ENCODE measurements at regions not wholly inside any gene's neighbourhood (a gene's known extent, or its start where the extent isn't known, plus 50 kb on each side); places are given as distances from the start of the nearest gene placed in this dataset.

GRCh38 chrX:69362354-69362753, 141.8 kb upstream of the NALF2 start:
- DNase-seq = no peak

GRCh38 chrX:69361311-69361845, 142.7 kb upstream of the NALF2 start:
- no peak for DNase-seq

- no peak for DNase-seq
Measured at GRCh38 chrX:69357317-69357716, 146.8 kb upstream of the NALF2 start.

GRCh38 chrX:69324851-69325250, 159.6 kb upstream of the PJA1 start:
- DNase-seq = no peak

GRCh38 chrX:69323786-69324720, 158.8 kb upstream of the PJA1 start:
- no peak for DNase-seq

GRCh38 chrX:69321789-69322188, 156.5 kb upstream of the PJA1 start:
- no peak for DNase-seq

- DNase-seq = no peak
Measured at GRCh38 chrX:69321006-69321655, 155.9 kb upstream of the PJA1 start.

GRCh38 chrX:69320116-69320515, 154.9 kb upstream of the PJA1 start:
- no peak for DNase-seq

- no peak for DNase-seq
Measured at GRCh38 chrX:69319376-69319775, 154.1 kb upstream of the PJA1 start.

- DNase-seq = no peak
Measured at GRCh38 chrX:69318651-69319340, 153.5 kb upstream of the PJA1 start.

- no peak for DNase-seq
Measured at GRCh38 chrX:69317721-69318120, 152.5 kb upstream of the PJA1 start.

- DNase-seq = no peak
Measured at GRCh38 chrX:69314436-69315348, 149.4 kb upstream of the PJA1 start.

- no peak for DNase-seq
Measured at GRCh38 chrX:69313617-69314290, 148.5 kb upstream of the PJA1 start.

- no peak for DNase-seq
Measured at GRCh38 chrX:69311936-69312670, 146.8 kb upstream of the PJA1 start.

- DNase-seq = no peak
Measured at GRCh38 chrX:69309074-69309792, 144.0 kb upstream of the PJA1 start.

GRCh38 chrX:69307756-69308155, 142.5 kb upstream of the PJA1 start:
- DNase-seq = no peak

- DNase-seq = no peak
Measured at GRCh38 chrX:69307029-69307428, 141.8 kb upstream of the PJA1 start.

GRCh38 chrX:69306063-69306404, 140.8 kb upstream of the PJA1 start:
- no peak for DNase-seq

- DNase-seq = no peak
Measured at GRCh38 chrX:69305333-69306062, 140.2 kb upstream of the PJA1 start.

- DNase-seq = no peak
Measured at GRCh38 chrX:69303231-69303630, 138.0 kb upstream of the PJA1 start.
